ENCODE measurements at regions not wholly inside any gene's neighbourhood (a gene's known extent, or its start where the extent isn't known, plus 50 kb on each side); places are given as distances from the start of the nearest gene placed in this dataset.

- Histone ChIP-seq H3K9me3 (no peaks in the 10 kb centered on the region), H3K4me1 (peaks cover 0 to 3% of the 10 kb centered on the region in 2 donors), H3K36me3 (peaks cover 28 to 39% of the 10 kb centered on the region in 2 donors), H3K27me3 (no peaks in the 10 kb centered on the region), H3K27ac (no peak overlapping the region), H3K4me3 (no peak overlapping the region)
- no peak for DNase-seq (ENCODE audit: low spot score in 2 of 2)
- intact Hi-C loops (cut with DNase I) = no loop called here
- no peak for TF ChIP-seq CTCF (IDR thresholded peaks at IDR 0.05)
Observed at GRCh38 chr15:62843311-62843710, 199.2 kb upstream of the TPM1 start.

GRCh38 chr15:62844564-62845240 is 197.8 kb upstream of the TPM1 start:
- Histone ChIP-seq H3K27ac (no peak overlapping the region), H3K36me3 (peaks cover 15 to 25% of the 10 kb centered on the region in 2 donors), H3K9me3 (no peaks in the 10 kb centered on the region), H3K27me3 (no peaks in the 10 kb centered on the region), H3K4me1 (peaks cover 0 to 9% of the 10 kb centered on the region in 2 donors), H3K4me3 (no peak overlapping the region)
- no peak for DNase-seq (ENCODE audit: low spot score in 2 of 2)
- intact Hi-C loops (cut with DNase I) = loop anchor here (5.0 kb wide), 3 partner anchors 53 to 198 kb away; partner anchors contain the start of gene TPM1
- TF ChIP-seq CTCF (IDR thresholded peaks at IDR 0.05) = no peak

- Histone ChIP-seq H3K27me3 (no peaks in the 10 kb centered on the region), H3K9me3 (no peaks in the 10 kb centered on the region), H3K4me1 (peaks cover 0 to 9% of the 10 kb centered on the region in 2 donors), H3K4me3 (no peak overlapping the region), H3K36me3 (peaks cover 7 to 17% of the 10 kb centered on the region in 2 donors), H3K27ac (no peak overlapping the region)
- intact Hi-C loops (cut with DNase I) = loop anchor here (5.0 kb wide), 3 partner anchors 52 to 197 kb away; partner anchors contain the start of gene TPM1
- DNase-seq (ENCODE audit: low spot score in 2 of 2) = no peak
- no peak for TF ChIP-seq CTCF (IDR thresholded peaks at IDR 0.05)
Observed at GRCh38 chr15:62845241-62846126, 197.1 kb upstream of the TPM1 start.

- intact Hi-C loops (cut with DNase I) = loop anchor here (5.0 kb wide), 3 partner anchors 51 to 196 kb away; partner anchors contain the start of gene TPM1
- DNase-seq (ENCODE audit: low spot score in 2 of 2) = no peak
- Histone ChIP-seq H3K9me3 (no peaks in the 10 kb centered on the region), H3K4me1 (peaks cover 0 to 13% of the 10 kb centered on the region in 2 donors), H3K36me3 (peaks cover 0 to 10% of the 10 kb centered on the region in 2 donors), H3K4me3 (no peak overlapping the region), H3K27me3 (no peaks in the 10 kb centered on the region), H3K27ac (no peak overlapping the region)
- TF ChIP-seq CTCF (IDR thresholded peaks at IDR 0.05) = no peak
Observed at GRCh38 chr15:62846131-62846804, 196.3 kb upstream of the TPM1 start.

- Histone ChIP-seq H3K27me3 (no peaks in the 10 kb centered on the region), H3K4me3 (no peak overlapping the region), H3K27ac (no peak overlapping the region), H3K9me3 (no peaks in the 10 kb centered on the region), H3K36me3 (peaks cover 0 to 3% of the 10 kb centered on the region in 2 donors), H3K4me1 (peaks cover 0 to 13% of the 10 kb centered on the region in 2 donors)
- no peak for DNase-seq (ENCODE audit: low spot score in 2 of 2)
- intact Hi-C loops (cut with DNase I) = loop anchor here (5.0 kb wide), 3 partner anchors 50 to 195 kb away; partner anchors contain the start of gene TPM1
- TF ChIP-seq CTCF (IDR thresholded peaks at IDR 0.05) = no peak
Observed at GRCh38 chr15:62846805-62847495, 195.6 kb upstream of the TPM1 start.

Data from ascending aorta (tissue), 2 donors.